ENCODE measurements at regions not wholly inside any gene's neighbourhood (a gene's known extent, or its start where the extent isn't known, plus 50 kb on each side); places are given as distances from the start of the nearest gene placed in this dataset.

- Mint-ChIP-seq H3K4me1 (ENCODE audit: unreplicated experiment) (no peaks in the 10 kb centered on the region), H3K27ac (no peak overlapping the region), H3K36me3 (no peaks in the 10 kb centered on the region), H3K27me3 (no peaks in the 10 kb centered on the region), H3K4me3 (no peak overlapping the region), H3K9me3 (no peaks in the 10 kb centered on the region)
- TF ChIP-seq CTCF (conservative IDR thresholded peaks at IDR 0.05), result no peak
- no peak for DNase-seq (ENCODE audit: extremely low spot score, unreplicated experiment)
Measured at GRCh38 chr11:21949763-21950413, 243.0 kb upstream of the ANO5 start.

DNA sequence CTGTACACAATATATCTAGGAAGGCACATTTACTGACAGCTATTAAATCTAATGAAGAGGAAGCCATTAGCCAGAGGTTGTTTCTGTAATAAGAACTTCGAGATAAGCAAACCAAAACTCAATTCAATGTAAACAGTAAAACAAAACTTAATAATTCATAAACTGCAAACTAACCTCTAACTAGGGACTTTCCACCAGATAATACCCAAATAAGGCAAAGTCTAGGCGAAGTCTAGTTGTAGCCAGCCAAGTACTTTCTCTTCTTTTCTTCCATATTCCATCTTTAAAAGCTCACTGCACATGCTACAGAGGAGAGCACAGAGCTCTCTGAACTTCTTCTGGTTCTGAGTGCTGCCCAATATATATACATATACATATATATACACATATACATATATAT lies 229.9 kb upstream of the ANO5 start:
- Mint-ChIP-seq H3K27me3 (peaks cover 5% of the 10 kb centered on the region), H3K27ac (no peak overlapping the region), H3K4me3 (no peak overlapping the region), H3K36me3 (no peaks in the 10 kb centered on the region), H3K9me3 (peaks cover 4% of the 10 kb centered on the region), H3K4me1 (ENCODE audit: unreplicated experiment) (no peaks in the 10 kb centered on the region)
- no peak for TF ChIP-seq CTCF (conservative IDR thresholded peaks at IDR 0.05)
- DNase-seq (ENCODE audit: extremely low spot score, unreplicated experiment), result no peak

GRCh38 chr11:21965221-21965620 lies 227.7 kb upstream of the ANO5 start:
- no peak for TF ChIP-seq CTCF (conservative IDR thresholded peaks at IDR 0.05)
- Mint-ChIP-seq H3K9me3 (no peaks in the 10 kb centered on the region), H3K4me1 (ENCODE audit: unreplicated experiment) (no peaks in the 10 kb centered on the region), H3K4me3 (no peak overlapping the region), H3K27ac (no peak overlapping the region), H3K27me3 (peaks cover 5% of the 10 kb centered on the region), H3K36me3 (no peaks in the 10 kb centered on the region)
- no peak for DNase-seq (ENCODE audit: extremely low spot score, unreplicated experiment)

GRCh38 chr11:21968702-21969101 lies 224.2 kb upstream of the ANO5 start:
- Mint-ChIP-seq H3K4me1 (ENCODE audit: unreplicated experiment) (no peaks in the 10 kb centered on the region), H3K27ac (no peak overlapping the region), H3K27me3 (peaks cover 8% of the 10 kb centered on the region), H3K36me3 (no peaks in the 10 kb centered on the region), H3K4me3 (no peak overlapping the region), H3K9me3 (no peaks in the 10 kb centered on the region)
- no peak for TF ChIP-seq CTCF (conservative IDR thresholded peaks at IDR 0.05)
- no peak for DNase-seq (ENCODE audit: extremely low spot score, unreplicated experiment)

DNA sequence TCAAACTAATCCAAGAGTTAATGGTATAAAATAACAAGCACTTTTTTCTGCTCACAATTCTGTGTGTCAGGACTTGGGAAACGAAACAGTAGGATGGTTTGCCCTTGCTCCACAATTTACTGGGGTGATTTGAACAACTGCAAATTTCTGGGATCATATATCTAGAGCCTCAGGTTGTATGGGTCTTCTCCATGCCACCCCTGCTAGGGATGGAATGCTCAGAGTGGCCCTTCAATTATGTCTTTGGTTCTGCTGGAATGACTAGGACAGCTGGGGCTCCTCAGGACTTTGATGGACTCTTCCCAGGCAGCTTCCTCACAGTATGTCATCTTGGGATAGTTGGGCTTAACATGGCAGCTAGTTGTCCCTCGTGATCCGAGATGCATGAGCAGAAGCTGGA lies 223.0 kb upstream of the ANO5 start:
- no peak for DNase-seq (ENCODE audit: extremely low spot score, unreplicated experiment)
- no peaks in the 10 kb centered on the region for H3K36me3 Mint-ChIP-seq
- H3K4me3 Mint-ChIP-seq, result no peak overlapping the region
- no peaks in the 10 kb centered on the region for H3K9me3 Mint-ChIP-seq
- no peak overlapping the region for H3K27ac Mint-ChIP-seq
- no peak for TF ChIP-seq CTCF (conservative IDR thresholded peaks at IDR 0.05)
- H3K4me1 Mint-ChIP-seq (ENCODE audit: unreplicated experiment), result no peaks in the 10 kb centered on the region
- peaks cover 8% of the 10 kb centered on the region for H3K27me3 Mint-ChIP-seq

GRCh38 chr11:21975242-21975641 lies 217.6 kb upstream of the ANO5 start:
- H3K4me3 Mint-ChIP-seq, result no peak overlapping the region
- no peak overlapping the region for H3K27ac Mint-ChIP-seq
- H3K36me3 Mint-ChIP-seq, result no peaks in the 10 kb centered on the region
- H3K9me3 Mint-ChIP-seq, result no peaks in the 10 kb centered on the region
- TF ChIP-seq CTCF (conservative IDR thresholded peaks at IDR 0.05), result no peak
- DNase-seq (ENCODE audit: extremely low spot score, unreplicated experiment), result no peak
- peaks cover 3% of the 10 kb centered on the region for H3K27me3 Mint-ChIP-seq
- H3K4me1 Mint-ChIP-seq (ENCODE audit: unreplicated experiment), result no peaks in the 10 kb centered on the region
